ENCODE measurements at regions not wholly inside any gene's neighbourhood (a gene's known extent, or its start where the extent isn't known, plus 50 kb on each side); places are given as distances from the start of the nearest gene placed in this dataset.

- TF ChIP-seq CTCF (optimal IDR thresholded peaks at IDR 0.05 in 1 of 3, IDR thresholded peaks at IDR 0.05 in 1 of 3, conservative IDR thresholded peaks at IDR 0.05 in 1 of 3; ENCODE audit: extremely low read depth in 1 of 3, insufficient read depth in 2 of 3, low read length in 3 of 3) (no peak), EZH2 (IDR thresholded peaks at IDR 0.05; ENCODE audit: low read length) (no peak)
Observed at GRCh38 chr16:55184619-55185018, 139.4 kb upstream of the IRX6 start.
